ENCODE measurements at regions not wholly inside any gene's neighbourhood (a gene's known extent, or its start where the extent isn't known, plus 50 kb on each side); places are given as distances from the start of the nearest gene placed in this dataset.

GRCh38 chr16:79334127-79334526 lies 266.4 kb downstream of the MAF start:
- no peak overlapping the region for H3K27ac ChIP-seq (ENCODE audit: low read depth, low read length)
- no peaks in the 10 kb centered on the region for H3K36me3 ChIP-seq (ENCODE audit: control insufficient read depth in 2 of 4, insufficient read depth in 4 of 4, low read length in 3 of 4)
- no peak overlapping the region for H2BK12ac ChIP-seq (ENCODE audit: low read depth, low read length)
- H3K27me3 ChIP-seq (replicated peaks in 1 of 4; ENCODE audit: control insufficient read depth in 3 of 4, extremely low read depth in 1 of 4, insufficient read depth in 3 of 4, low read length in 3 of 4) = no peaks in the 10 kb centered on the region
- H3K23me2 ChIP-seq (ENCODE audit: low read depth, low read length) = no peaks in the 10 kb centered on the region
- no peak overlapping the region for H4K8ac ChIP-seq (ENCODE audit: extremely low read depth, insufficient read depth, low read length)
- no peak overlapping the region for H3K4me2 ChIP-seq (ENCODE audit: insufficient read depth in 1 of 2, low read depth in 2 of 2, low read length in 2 of 2)
- H2BK15ac ChIP-seq (ENCODE audit: low read length) = no peak overlapping the region
- H3K9ac ChIP-seq (replicated peaks in 1 of 4; ENCODE audit: extremely low read depth in 1 of 4, low read depth in 3 of 4, low read length in 3 of 4) = no peak overlapping the region
- H3K56ac ChIP-seq (replicated peaks; ENCODE audit: insufficient read length, low read depth, low read length) = no peak overlapping the region
- H2BK20ac ChIP-seq (ENCODE audit: low read length) = no peak overlapping the region
- H2AFZ ChIP-seq (ENCODE audit: low read length) = no peak overlapping the region
- H3K4ac ChIP-seq (replicated peaks; ENCODE audit: insufficient read length, low read depth, low read length) = no peak overlapping the region
- no peak overlapping the region for H2BK120ac ChIP-seq (replicated peaks; ENCODE audit: low read depth, low read length)
- ChIA-PET POLR2A (ENCODE audit: partially characterized antibody) (no interaction called here), CTCF (ENCODE audit: partially characterized antibody) (interaction anchor here (0.6 to 5.1 kb wide), 49 partner anchors 9 to 658 kb away, joined by 3 to 77 read pairs (median 4); no protein-coding TSS in a partner anchor)
- no peaks in the 10 kb centered on the region for H3K79me1 ChIP-seq (ENCODE audit: low read depth, low read length)
- no peak overlapping the region for H4K91ac ChIP-seq (replicated peaks; ENCODE audit: insufficient read length, low read length)
- H2AK5ac ChIP-seq (ENCODE audit: low read depth, low read length) = no peak overlapping the region
- peak in 1 of 2 experiments; percentile 82 for DNase-seq (ENCODE audit: low read depth in 1 of 2, low spot score in 2 of 2)
- H2BK5ac ChIP-seq (ENCODE audit: low read depth, low read length) = no peak overlapping the region
- no peak overlapping the region for H3K23ac ChIP-seq (ENCODE audit: insufficient read length)
- H4K20me1 ChIP-seq (replicated peaks in 1 of 2; ENCODE audit: control insufficient read depth in 1 of 2, insufficient read depth in 2 of 2, low read length in 2 of 2) = no peaks in the 10 kb centered on the region
- no peak overlapping the region for H3K14ac ChIP-seq (ENCODE audit: insufficient read length)
- no peak overlapping the region for H3K18ac ChIP-seq (ENCODE audit: extremely low read depth, low read length)
- 80% methylated on average over 13 of the region's 13 CpGs; no CpG with 5 or more reads in 1 of the 2 experiments for WGBS, 2 experiments (ENCODE audit: extremely low coverage in 1 of 2, insufficient coverage in 1 of 2, insufficient read length in 1 of 2, insufficient replicate concordance in 2 of 2, low coverage in 1 of 2, low lambda C conversion rate in 2 of 2, missing lambda C conversion rate in 1 of 2)
- no peak for FAIRE-seq
- H3K79me2 ChIP-seq (ENCODE audit: control insufficient read depth in 1 of 2, insufficient read depth in 2 of 2, low read length in 2 of 2) = no peaks in the 10 kb centered on the region
- peaks cover 0 to 3% (median 2%) of the 10 kb centered on the region in 4 experiments; a peak in 5 of 7 replicates for H3K4me1 ChIP-seq (replicated peaks in 1 of 4; ENCODE audit: control insufficient read depth in 3 of 4, insufficient read depth in 4 of 4, low read length in 3 of 4)
- H3K4me3 ChIP-seq (ENCODE audit: extremely low read depth in 1 of 4, insufficient read depth in 2 of 4, low read depth in 3 of 4, low read length in 4 of 4) = no peak overlapping the region
- H3K9me3 ChIP-seq (ENCODE audit: insufficient read depth in 2 of 2, low read depth in 1 of 2, low read length in 1 of 2) = no peaks in the 10 kb centered on the region
- H4K5ac ChIP-seq (ENCODE audit: insufficient read length, low read depth, low read length) = no peak overlapping the region
- TF ChIP-seq GABPA (IDR thresholded peaks at IDR 0.05; ENCODE audit: borderline replicate concordance, insufficient read depth, low read length) (no peak), RBBP5 (IDR thresholded peaks at IDR 0.05; ENCODE audit: borderline replicate concordance, low read depth, low read length) (no peak), SAP30 (IDR thresholded peaks at IDR 0.05; ENCODE audit: insufficient read depth, insufficient replicate concordance, low read length) (no peak), BCL11A (IDR thresholded peaks at IDR 0.05; ENCODE audit: low read depth in 2 of 2, low read length in 2 of 2) (no peak), PHF8 (conservative IDR thresholded peaks at IDR 0.05; ENCODE audit: low read depth, low read length) (no peak), CREB1 (IDR thresholded peaks at IDR 0.05) (no peak), SIRT6 (IDR thresholded peaks at IDR 0.05; ENCODE audit: low read length) (no peak), POLR2AphosphoS5 (IDR thresholded peaks at IDR 0.05; ENCODE audit: low read depth, low read length) (no peak), RAD21 (IDR thresholded peaks at IDR 0.05 in 1 of 2, conservative IDR thresholded peaks at IDR 0.05 in 1 of 2; ENCODE audit: low read depth in 2 of 2, low read length in 2 of 2) (peak; percentile 56 to 65)
- TF ChIP-seq, protein P1, sequence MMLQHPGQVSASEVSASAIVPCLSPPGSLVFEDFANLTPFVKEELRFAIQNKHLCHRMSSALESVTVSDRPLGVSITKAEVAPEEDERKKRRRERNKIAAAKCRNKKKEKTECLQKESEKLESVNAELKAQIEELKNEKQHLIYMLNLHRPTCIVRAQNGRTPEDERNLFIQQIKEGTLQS (IDR thresholded peaks at IDR 0.05; ENCODE audit: insufficient read depth, low read depth, low read length) = no peak
- TF ChIP-seq, protein P2, sequence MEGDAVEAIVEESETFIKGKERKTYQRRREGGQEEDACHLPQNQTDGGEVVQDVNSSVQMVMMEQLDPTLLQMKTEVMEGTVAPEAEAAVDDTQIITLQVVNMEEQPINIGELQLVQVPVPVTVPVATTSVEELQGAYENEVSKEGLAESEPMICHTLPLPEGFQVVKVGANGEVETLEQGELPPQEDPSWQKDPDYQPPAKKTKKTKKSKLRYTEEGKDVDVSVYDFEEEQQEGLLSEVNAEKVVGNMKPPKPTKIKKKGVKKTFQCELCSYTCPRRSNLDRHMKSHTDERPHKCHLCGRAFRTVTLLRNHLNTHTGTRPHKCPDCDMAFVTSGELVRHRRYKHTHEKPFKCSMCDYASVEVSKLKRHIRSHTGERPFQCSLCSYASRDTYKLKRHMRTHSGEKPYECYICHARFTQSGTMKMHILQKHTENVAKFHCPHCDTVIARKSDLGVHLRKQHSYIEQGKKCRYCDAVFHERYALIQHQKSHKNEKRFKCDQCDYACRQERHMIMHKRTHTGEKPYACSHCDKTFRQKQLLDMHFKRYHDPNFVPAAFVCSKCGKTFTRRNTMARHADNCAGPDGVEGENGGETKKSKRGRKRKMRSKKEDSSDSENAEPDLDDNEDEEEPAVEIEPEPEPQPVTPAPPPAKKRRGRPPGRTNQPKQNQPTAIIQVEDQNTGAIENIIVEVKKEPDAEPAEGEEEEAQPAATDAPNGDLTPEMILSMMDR (IDR thresholded peaks at IDR 0.05; ENCODE audit: control extremely low read depth in 1 of 3, insufficient read depth in 1 of 3, low read depth in 1 of 3, low read length in 3 of 3) = peak; percentile 63 to 88 (median 82)

Measured in H1 (cell line).